Liver (tissue), 8 donors: ENCODE measurements at regions not wholly inside any gene's neighbourhood (a gene's known extent, or its start where the extent isn't known, plus 50 kb on each side); places are given as distances from the start of the nearest gene placed in this dataset.

Source experiments
- DNase-seq: peaks from one replicate; pipeline ENCODE4 v3.0.0-alpha.2; 2017; ENCODE audit warnings: low spot score
- H3K27ac ChIP-seq, 2 donors: one replicate each; pipeline ENCODE4 v1.7.0; 2013; ENCODE audit warnings: inconsistent platforms in 2 of 2, low read length in 2 of 2, control low read depth in 1 of 2, low read depth in 1 of 2, mild to moderate bottlenecking in 1 of 2
- H3K27me3 ChIP-seq, 4 donors: one replicate each; pipeline versions ENCODE4 v1.6.1 to v1.7.0; 2013; ENCODE audit warnings: low read length in 3 of 4, inconsistent platforms in 1 of 4, mild to moderate bottlenecking in 1 of 4, moderate library complexity in 1 of 4; ENCODE audit not compliant: control insufficient read depth in 4 of 4, insufficient read depth in 4 of 4
- H3K36me3 ChIP-seq, 4 donors: one replicate each; pipeline versions ENCODE4 v1.6.1 to v1.7.0; 2013; ENCODE audit warnings: low read length in 3 of 4, mild to moderate bottlenecking in 3 of 4, low read depth in 1 of 4, moderate library complexity in 1 of 4; ENCODE audit not compliant: control insufficient read depth in 4 of 4, insufficient read depth in 3 of 4
- H3K4me1 ChIP-seq, 4 donors: one replicate each; pipeline versions ENCODE4 v1.6.1 to v1.7.0; 2013; ENCODE audit warnings: low read length in 3 of 4, mild to moderate bottlenecking in 3 of 4, moderate library complexity in 1 of 4; ENCODE audit not compliant: control insufficient read depth in 4 of 4, insufficient read depth in 4 of 4
- H3K4me3 ChIP-seq, 3 donors: one replicate each; pipeline versions ENCODE4 v1.6.1 to v1.7.0; 2013; ENCODE audit warnings: low read length in 3 of 3, control low read depth in 1 of 3, low read depth in 1 of 3, mild to moderate bottlenecking in 1 of 3
- H3K9ac ChIP-seq, 2 donors: one replicate each; pipeline ENCODE4 v1.7.0; 2013; ENCODE audit warnings: low read length in 2 of 2, mild to moderate bottlenecking in 2 of 2, moderate library complexity in 2 of 2, control low read depth in 1 of 2, low read depth in 1 of 2
- H3K9me3 ChIP-seq, 4 donors: one replicate each; pipeline versions ENCODE4 v1.6.1 to v1.7.0; 2013; ENCODE audit warnings: low read length in 3 of 4; ENCODE audit not compliant: control insufficient read depth in 4 of 4
- EGR1 ChIP-seq, 2 donors: IDR thresholded peaks; 2 replicates each; pipeline ENCODE4 v1.6.1; 2016 to 2018; ENCODE audit warnings: antibody characterized with exemption in 2 of 2, low read depth in 2 of 2
- FOXA1 ChIP-seq: IDR thresholded peaks from 2 replicates; pipeline ENCODE4 v1.6.1; 2016; ENCODE audit warnings: antibody characterized with exemption
- FOXA2 ChIP-seq: IDR thresholded peaks from 2 replicates; pipeline ENCODE4 v1.6.1; 2016; ENCODE audit warnings: antibody characterized with exemption
- GABPA ChIP-seq, 2 donors: IDR thresholded peaks in 1 of 2; conservative IDR thresholded peaks in 1 of 2; 2 replicates each; pipeline ENCODE4 v1.6.1; 2016; ENCODE audit warnings: antibody characterized with exemption in 2 of 2, mild to moderate bottlenecking in 1 of 2, moderate library complexity in 1 of 2
- HNF4A ChIP-seq, 2 donors: conservative IDR thresholded peaks; 2 replicates each; pipeline ENCODE4 v1.6.1; 2016; ENCODE audit warnings: antibody characterized with exemption in 2 of 2, mild to moderate bottlenecking in 2 of 2
- HNF4G ChIP-seq: IDR thresholded peaks from 2 replicates; pipeline ENCODE4 v1.6.1; 2016; ENCODE audit warnings: antibody characterized with exemption
- JUND ChIP-seq, 2 donors: IDR thresholded peaks; 2 replicates each; pipeline ENCODE4 v1.6.1; 2016; ENCODE audit warnings: antibody characterized with exemption in 2 of 2
- NR2F2 ChIP-seq: IDR thresholded peaks from 2 replicates; pipeline ENCODE4 v1.6.1; 2016; ENCODE audit warnings: antibody characterized with exemption
- RAD21 ChIP-seq, 2 donors: IDR thresholded peaks; 2 replicates each; pipeline ENCODE4 v1.6.1; 2016; ENCODE audit warnings: antibody characterized with exemption in 2 of 2, mild to moderate bottlenecking in 2 of 2
- RXRA ChIP-seq, 2 donors: IDR thresholded peaks; 2 replicates each; pipeline ENCODE4 v1.6.1; 2017 to 2018; ENCODE audit warnings: antibody characterized with exemption in 2 of 2, mild to moderate bottlenecking in 1 of 2
- SP1 ChIP-seq: IDR thresholded peaks from 2 replicates; pipeline ENCODE4 v1.6.1; 2018; ENCODE audit warnings: antibody characterized with exemption, mild to moderate bottlenecking
- TAF1 ChIP-seq: conservative IDR thresholded peaks from 2 replicates; pipeline ENCODE4 v1.6.1; 2016; ENCODE audit warnings: antibody characterized with exemption, mild to moderate bottlenecking
- YY1 ChIP-seq: IDR thresholded peaks from 2 replicates; pipeline ENCODE4 v1.6.1; 2016; ENCODE audit warnings: antibody characterized with exemption, mild to moderate bottlenecking
- WGBS: extraction: QIAGEN DNeasy Blood & Tissue Kit; methylation state at CpG from one replicate; pipeline ENCODE4 v1.1.7; 2013; 5-methylcytosine and 5-hydroxymethylcytosine counted together
- TF ChIP-seq, protein P1 (sequence below): IDR thresholded peaks from 2 replicates; pipeline ENCODE4 v1.6.1; 2016; ENCODE audit warnings: antibody characterized with exemption, mild to moderate bottlenecking
- TF ChIP-seq, protein P2 (sequence below): IDR thresholded peaks from 2 replicates; pipeline ENCODE4 v1.6.1; 2016; ENCODE audit warnings: antibody characterized with exemption
- TF ChIP-seq, protein P3 (sequence below): fragments of 150-350 bp; IDR thresholded peaks from 2 replicates; pipeline ENCODE4 v1.5.1; 2017; ENCODE audit warnings: improper control_type of control experiment, low read depth, low read length; ENCODE audit not compliant: missing input control
- TF ChIP-seq, protein P4 (sequence below): IDR thresholded peaks from 2 replicates; pipeline ENCODE4 v1.6.1; 2016; ENCODE audit warnings: antibody characterized with exemption
- TF ChIP-seq, protein P5 (sequence below): IDR thresholded peaks from 2 replicates; pipeline ENCODE4 v1.6.1; 2016; ENCODE audit warnings: antibody characterized with exemption
- donor health status: healthy.
- donor health status: healthy.
- donor health status: healthy.
- donor health status: healthy.
- donor health status: healthy.

DNA sequence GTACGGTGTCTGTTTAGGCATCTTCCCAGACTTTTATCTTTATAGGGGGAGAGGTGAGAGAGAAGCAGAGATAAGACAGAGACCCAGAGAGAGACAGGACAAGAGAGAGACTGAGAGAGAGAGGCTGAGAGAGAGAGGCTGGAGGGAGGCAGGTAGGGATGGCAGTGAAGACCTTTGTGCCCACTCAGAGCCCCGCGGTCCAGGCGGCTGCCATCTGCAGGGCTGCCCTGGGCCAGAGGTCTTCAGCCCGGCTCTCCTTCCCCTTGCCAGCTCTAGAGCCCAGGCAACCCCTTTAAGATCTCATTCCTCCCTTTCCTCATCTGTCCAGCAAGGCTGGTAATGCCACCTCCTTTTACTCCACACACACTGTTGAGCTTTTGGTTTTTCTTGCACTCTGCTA, 610.0 kb downstream of the GALR1 start:
- no peaks in the 10 kb centered on the region for H3K4me1 ChIP-seq
- TF ChIP-seq NR2F2 (no peak), EGR1 (IDR thresholded peaks at IDR 0.05; ENCODE audit: low read depth in 2 of 2) (no peak), RAD21 (IDR thresholded peaks at IDR 0.05) (no peak), HNF4G (no peak), SP1 (no peak), JUND (IDR thresholded peaks at IDR 0.05) (no peak), TAF1 (no peak), FOXA2 (no peak), HNF4A (conservative IDR thresholded peaks at IDR 0.05) (no peak), YY1 (no peak), GABPA (IDR thresholded peaks at IDR 0.05 in 1 of 2, conservative IDR thresholded peaks at IDR 0.05 in 1 of 2) (no peak), RXRA (IDR thresholded peaks at IDR 0.05) (no peak), FOXA1 (no peak)
- TF ChIP-seq, protein P1, sequence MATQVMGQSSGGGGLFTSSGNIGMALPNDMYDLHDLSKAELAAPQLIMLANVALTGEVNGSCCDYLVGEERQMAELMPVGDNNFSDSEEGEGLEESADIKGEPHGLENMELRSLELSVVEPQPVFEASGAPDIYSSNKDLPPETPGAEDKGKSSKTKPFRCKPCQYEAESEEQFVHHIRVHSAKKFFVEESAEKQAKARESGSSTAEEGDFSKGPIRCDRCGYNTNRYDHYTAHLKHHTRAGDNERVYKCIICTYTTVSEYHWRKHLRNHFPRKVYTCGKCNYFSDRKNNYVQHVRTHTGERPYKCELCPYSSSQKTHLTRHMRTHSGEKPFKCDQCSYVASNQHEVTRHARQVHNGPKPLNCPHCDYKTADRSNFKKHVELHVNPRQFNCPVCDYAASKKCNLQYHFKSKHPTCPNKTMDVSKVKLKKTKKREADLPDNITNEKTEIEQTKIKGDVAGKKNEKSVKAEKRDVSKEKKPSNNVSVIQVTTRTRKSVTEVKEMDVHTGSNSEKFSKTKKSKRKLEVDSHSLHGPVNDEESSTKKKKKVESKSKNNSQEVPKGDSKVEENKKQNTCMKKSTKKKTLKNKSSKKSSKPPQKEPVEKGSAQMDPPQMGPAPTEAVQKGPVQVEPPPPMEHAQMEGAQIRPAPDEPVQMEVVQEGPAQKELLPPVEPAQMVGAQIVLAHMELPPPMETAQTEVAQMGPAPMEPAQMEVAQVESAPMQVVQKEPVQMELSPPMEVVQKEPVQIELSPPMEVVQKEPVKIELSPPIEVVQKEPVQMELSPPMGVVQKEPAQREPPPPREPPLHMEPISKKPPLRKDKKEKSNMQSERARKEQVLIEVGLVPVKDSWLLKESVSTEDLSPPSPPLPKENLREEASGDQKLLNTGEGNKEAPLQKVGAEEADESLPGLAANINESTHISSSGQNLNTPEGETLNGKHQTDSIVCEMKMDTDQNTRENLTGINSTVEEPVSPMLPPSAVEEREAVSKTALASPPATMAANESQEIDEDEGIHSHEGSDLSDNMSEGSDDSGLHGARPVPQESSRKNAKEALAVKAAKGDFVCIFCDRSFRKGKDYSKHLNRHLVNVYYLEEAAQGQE, result no peak
- TF ChIP-seq, protein P2, sequence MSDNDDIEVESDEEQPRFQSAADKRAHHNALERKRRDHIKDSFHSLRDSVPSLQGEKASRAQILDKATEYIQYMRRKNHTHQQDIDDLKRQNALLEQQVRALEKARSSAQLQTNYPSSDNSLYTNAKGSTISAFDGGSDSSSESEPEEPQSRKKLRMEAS, result no peak
- TF ChIP-seq, protein P3, sequence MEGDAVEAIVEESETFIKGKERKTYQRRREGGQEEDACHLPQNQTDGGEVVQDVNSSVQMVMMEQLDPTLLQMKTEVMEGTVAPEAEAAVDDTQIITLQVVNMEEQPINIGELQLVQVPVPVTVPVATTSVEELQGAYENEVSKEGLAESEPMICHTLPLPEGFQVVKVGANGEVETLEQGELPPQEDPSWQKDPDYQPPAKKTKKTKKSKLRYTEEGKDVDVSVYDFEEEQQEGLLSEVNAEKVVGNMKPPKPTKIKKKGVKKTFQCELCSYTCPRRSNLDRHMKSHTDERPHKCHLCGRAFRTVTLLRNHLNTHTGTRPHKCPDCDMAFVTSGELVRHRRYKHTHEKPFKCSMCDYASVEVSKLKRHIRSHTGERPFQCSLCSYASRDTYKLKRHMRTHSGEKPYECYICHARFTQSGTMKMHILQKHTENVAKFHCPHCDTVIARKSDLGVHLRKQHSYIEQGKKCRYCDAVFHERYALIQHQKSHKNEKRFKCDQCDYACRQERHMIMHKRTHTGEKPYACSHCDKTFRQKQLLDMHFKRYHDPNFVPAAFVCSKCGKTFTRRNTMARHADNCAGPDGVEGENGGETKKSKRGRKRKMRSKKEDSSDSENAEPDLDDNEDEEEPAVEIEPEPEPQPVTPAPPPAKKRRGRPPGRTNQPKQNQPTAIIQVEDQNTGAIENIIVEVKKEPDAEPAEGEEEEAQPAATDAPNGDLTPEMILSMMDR, result no peak
- TF ChIP-seq, protein P4, sequence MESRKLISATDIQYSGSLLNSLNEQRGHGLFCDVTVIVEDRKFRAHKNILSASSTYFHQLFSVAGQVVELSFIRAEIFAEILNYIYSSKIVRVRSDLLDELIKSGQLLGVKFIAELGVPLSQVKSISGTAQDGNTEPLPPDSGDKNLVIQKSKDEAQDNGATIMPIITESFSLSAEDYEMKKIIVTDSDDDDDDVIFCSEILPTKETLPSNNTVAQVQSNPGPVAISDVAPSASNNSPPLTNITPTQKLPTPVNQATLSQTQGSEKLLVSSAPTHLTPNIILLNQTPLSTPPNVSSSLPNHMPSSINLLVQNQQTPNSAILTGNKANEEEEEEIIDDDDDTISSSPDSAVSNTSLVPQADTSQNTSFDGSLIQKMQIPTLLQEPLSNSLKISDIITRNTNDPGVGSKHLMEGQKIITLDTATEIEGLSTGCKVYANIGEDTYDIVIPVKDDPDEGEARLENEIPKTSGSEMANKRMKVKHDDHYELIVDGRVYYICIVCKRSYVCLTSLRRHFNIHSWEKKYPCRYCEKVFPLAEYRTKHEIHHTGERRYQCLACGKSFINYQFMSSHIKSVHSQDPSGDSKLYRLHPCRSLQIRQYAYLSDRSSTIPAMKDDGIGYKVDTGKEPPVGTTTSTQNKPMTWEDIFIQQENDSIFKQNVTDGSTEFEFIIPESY, result no peak
- TF ChIP-seq, protein P5, sequence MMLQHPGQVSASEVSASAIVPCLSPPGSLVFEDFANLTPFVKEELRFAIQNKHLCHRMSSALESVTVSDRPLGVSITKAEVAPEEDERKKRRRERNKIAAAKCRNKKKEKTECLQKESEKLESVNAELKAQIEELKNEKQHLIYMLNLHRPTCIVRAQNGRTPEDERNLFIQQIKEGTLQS, result no peak
- 88% methylated on average over 5 of the region's 5 CpGs for WGBS
- no peak overlapping the region for H3K9ac ChIP-seq
- H3K36me3 ChIP-seq, result no peaks in the 10 kb centered on the region
- DNase-seq, result no peak
- H3K27ac ChIP-seq, result no peak overlapping the region
- no peaks in the 10 kb centered on the region for H3K9me3 ChIP-seq
- no peaks in the 10 kb centered on the region for H3K27me3 ChIP-seq
- H3K4me3 ChIP-seq, result no peak overlapping the region
